Prostate gland (tissue), 2 donors: ENCODE measurements at regions not wholly inside any gene's neighbourhood (a gene's known extent, or its start where the extent isn't known, plus 50 kb on each side); places are given as distances from the start of the nearest gene placed in this dataset.

Experiments used
- DNase-seq: peaks from one replicate; pipeline ENCODE4 v3.0.0-alpha.2; 2019; ENCODE audit warnings: low spot score
- H3K27ac ChIP-seq, 2 donors: fragments of 200-600 bp; sonication (generic); 2 replicates each; pipeline ENCODE4 v1.5.1; 2017 to 2019
- H3K27me3 ChIP-seq: fragments of 200-600 bp; sonication (generic); replicated peaks from 2 replicates; pipeline ENCODE4 v1.5.1; 2019; ENCODE audit not compliant: insufficient read depth
- H3K36me3 ChIP-seq, 2 donors: fragments of 200-600 bp; sonication (generic); 1 replicate in 1 of 2; 2 replicates in 1 of 2; pipeline versions ENCODE4 v1.5.1 to v1.8.1; 2017 to 2019
- H3K4me1 ChIP-seq: fragments of 200-600 bp; sonication (generic); replicated peaks from 2 replicates; pipeline ENCODE4 v1.5.1; 2019
- H3K4me3 ChIP-seq, 2 donors: fragments of 200-600 bp; sonication (generic); 2 replicates each; pipeline ENCODE4 v1.5.1; 2017 to 2019
- H3K9me3 ChIP-seq: fragments of 200-600 bp; sonication (generic); 2 replicates; pipeline ENCODE4 v1.5.1; 2017
- POLR2A ChIP-seq: fragments of 450-650 bp; IDR thresholded peaks from one replicate; pipeline ENCODE4 v1.6.1; 2016; ENCODE audit warnings: antibody characterized with exemption, mild to moderate bottlenecking
- POLR2AphosphoS5 ChIP-seq: sonication (generic); formaldehyde crosslinking; IDR thresholded peaks from one replicate; pipeline ENCODE4 v1.6.1; 2017; ENCODE audit warnings: antibody characterized with exemption
- WGBS: methylation state at CpG from one replicate; pipeline ENCODE4 v1.1.5; 2018; 5-methylcytosine and 5-hydroxymethylcytosine counted together
- intact Hi-C: fragments of 100-400 bp; cut with DNase I; formaldehyde crosslinking; loops from one replicate; pipeline ENCODE4 v1.14.2; 2022
- TF ChIP-seq, protein P1 (sequence below), 4 experiments: fragments of 200-600 bp in 2 of 4; fragments of 450-650 bp in 2 of 4; sonication (generic) in 2 of 4; IDR thresholded peaks; 1 replicate in 3 of 4; 2 replicates in 1 of 4; pipeline ENCODE4 v1.5.1; 2016 to 2019; ENCODE audit warnings: antibody characterized with exemption in 4 of 4, mild to moderate bottlenecking in 2 of 4, moderate library complexity in 2 of 4

- WGBS: 84% methylated on average over 5 of the region's 5 CpGs
- Histone ChIP-seq H3K4me3 (no peak overlapping the region), H3K9me3 (no peaks in the 10 kb centered on the region), H3K4me1 (no peaks in the 10 kb centered on the region), H3K27ac (no peak overlapping the region), H3K27me3 (peaks cover 2% of the 10 kb centered on the region), H3K36me3 (no peaks in the 10 kb centered on the region)
- TF ChIP-seq POLR2A: no peak
- TF ChIP-seq POLR2AphosphoS5: no peak
- TF ChIP-seq, protein P1, sequence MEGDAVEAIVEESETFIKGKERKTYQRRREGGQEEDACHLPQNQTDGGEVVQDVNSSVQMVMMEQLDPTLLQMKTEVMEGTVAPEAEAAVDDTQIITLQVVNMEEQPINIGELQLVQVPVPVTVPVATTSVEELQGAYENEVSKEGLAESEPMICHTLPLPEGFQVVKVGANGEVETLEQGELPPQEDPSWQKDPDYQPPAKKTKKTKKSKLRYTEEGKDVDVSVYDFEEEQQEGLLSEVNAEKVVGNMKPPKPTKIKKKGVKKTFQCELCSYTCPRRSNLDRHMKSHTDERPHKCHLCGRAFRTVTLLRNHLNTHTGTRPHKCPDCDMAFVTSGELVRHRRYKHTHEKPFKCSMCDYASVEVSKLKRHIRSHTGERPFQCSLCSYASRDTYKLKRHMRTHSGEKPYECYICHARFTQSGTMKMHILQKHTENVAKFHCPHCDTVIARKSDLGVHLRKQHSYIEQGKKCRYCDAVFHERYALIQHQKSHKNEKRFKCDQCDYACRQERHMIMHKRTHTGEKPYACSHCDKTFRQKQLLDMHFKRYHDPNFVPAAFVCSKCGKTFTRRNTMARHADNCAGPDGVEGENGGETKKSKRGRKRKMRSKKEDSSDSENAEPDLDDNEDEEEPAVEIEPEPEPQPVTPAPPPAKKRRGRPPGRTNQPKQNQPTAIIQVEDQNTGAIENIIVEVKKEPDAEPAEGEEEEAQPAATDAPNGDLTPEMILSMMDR (IDR thresholded peaks at IDR 0.05): no peak
- DNase-seq: no peak
- intact Hi-C loops: no loop called here
Observed at GRCh38 chr6:22106451-22106850, 190.4 kb downstream of the PRL start.

DNA sequence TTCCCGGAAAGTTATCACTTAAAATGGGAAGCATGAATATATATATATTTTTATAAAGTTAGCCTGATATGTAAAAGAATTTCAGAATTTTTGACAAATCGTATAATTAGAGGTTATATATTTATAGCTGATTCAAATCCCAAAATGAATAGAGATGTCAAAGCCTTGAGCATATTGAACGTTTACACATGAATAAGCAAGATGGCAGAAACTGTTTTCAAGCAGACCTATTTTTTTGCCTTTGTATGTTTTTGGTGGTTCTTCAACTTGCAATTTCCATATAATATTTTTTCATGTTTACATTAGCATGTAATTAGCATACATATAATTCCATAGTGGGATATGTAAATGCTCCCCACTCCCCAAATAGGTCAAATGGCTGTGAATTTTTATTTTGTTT is 189.9 kb downstream of the PRL start:
- WGBS: 82% methylated on average over 3 of the region's 3 CpGs
- TF ChIP-seq, protein P1 (IDR thresholded peaks at IDR 0.05): no peak
- no peak for TF ChIP-seq POLR2AphosphoS5
- no peak for TF ChIP-seq POLR2A
- no peaks in the 10 kb centered on the region for H3K9me3 ChIP-seq
- DNase-seq: no peak
- intact Hi-C loops: no loop called here
- H3K27ac ChIP-seq: no peak overlapping the region
- no peak overlapping the region for H3K4me3 ChIP-seq
- H3K27me3 ChIP-seq: peaks cover 2% of the 10 kb centered on the region
- H3K4me1 ChIP-seq: no peaks in the 10 kb centered on the region
- H3K36me3 ChIP-seq: no peaks in the 10 kb centered on the region

GRCh38 chr6:22108199-22108598 is 188.6 kb downstream of the PRL start:
- DNase-seq: no peak
- Histone ChIP-seq H3K4me1 (no peaks in the 10 kb centered on the region), H3K27me3 (peaks cover 2% of the 10 kb centered on the region), H3K36me3 (no peaks in the 10 kb centered on the region), H3K9me3 (no peaks in the 10 kb centered on the region), H3K4me3 (no peak overlapping the region), H3K27ac (no peak overlapping the region)
- intact Hi-C loops: no loop called here
- TF ChIP-seq POLR2AphosphoS5 (no peak), POLR2A (no peak)
- TF ChIP-seq, protein P1 (IDR thresholded peaks at IDR 0.05): no peak
- WGBS: 94% methylated on average over 7 of the region's 7 CpGs

DNA sequence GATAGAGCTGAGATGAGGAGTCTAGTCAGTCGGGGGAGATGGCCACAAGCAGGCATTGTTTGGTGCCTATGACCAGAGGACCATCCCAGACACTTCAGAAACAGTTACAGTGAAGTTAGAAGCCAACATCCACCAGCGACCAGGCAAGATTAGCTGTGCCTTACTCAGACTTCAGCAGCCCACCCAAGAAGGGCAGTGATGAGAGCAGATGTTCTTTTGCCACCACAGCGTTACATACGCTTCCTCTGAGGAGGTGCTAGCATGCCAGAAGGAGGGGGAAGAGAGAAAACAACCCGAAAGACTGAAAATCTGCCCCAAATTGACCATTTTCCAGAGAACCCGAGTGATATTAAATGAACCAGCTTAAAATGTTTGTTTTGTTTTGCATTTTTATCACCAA is 186.8 kb downstream of the PRL start:
- 89% methylated on average over 6 of the region's 6 CpGs for WGBS
- Histone ChIP-seq H3K27ac (no peak overlapping the region), H3K4me1 (no peaks in the 10 kb centered on the region), H3K4me3 (no peak overlapping the region), H3K27me3 (peaks cover 2% of the 10 kb centered on the region), H3K36me3 (no peaks in the 10 kb centered on the region), H3K9me3 (no peaks in the 10 kb centered on the region)
- DNase-seq: no peak
- TF ChIP-seq, protein P1 (IDR thresholded peaks at IDR 0.05): no peak
- TF ChIP-seq POLR2A: no peak
- TF ChIP-seq POLR2AphosphoS5: no peak
- intact Hi-C loops: no loop called here

- no peak for DNase-seq
- no peaks in the 10 kb centered on the region for H3K36me3 ChIP-seq
- H3K27me3 ChIP-seq: peaks cover 2% of the 10 kb centered on the region
- no peak overlapping the region for H3K27ac ChIP-seq
- H3K4me1 ChIP-seq: no peaks in the 10 kb centered on the region
- intact Hi-C loops: no loop called here
- TF ChIP-seq POLR2A: no peak
- no peaks in the 10 kb centered on the region for H3K9me3 ChIP-seq
- H3K4me3 ChIP-seq: no peak overlapping the region
- WGBS: 80% methylated on average over 2 of the region's 2 CpGs
Observed at GRCh38 chr6:22112461-22112860, 184.4 kb downstream of the PRL start.
